ENCODE measurements at regions not wholly inside any gene's neighbourhood (a gene's known extent, or its start where the extent isn't known, plus 50 kb on each side); places are given as distances from the start of the nearest gene placed in this dataset.

GRCh38 chr1:110736900-110737605, 62.3 kb upstream of the KCNA3 start:
- peaks cover 15% of the 10 kb centered on the region for H3K4me1 Mint-ChIP-seq (ENCODE audit: low read depth, unreplicated experiment)
- no peaks in the 10 kb centered on the region for H3K9me3 Mint-ChIP-seq (ENCODE audit: unreplicated experiment)
- TF ChIP-seq, protein P1, sequence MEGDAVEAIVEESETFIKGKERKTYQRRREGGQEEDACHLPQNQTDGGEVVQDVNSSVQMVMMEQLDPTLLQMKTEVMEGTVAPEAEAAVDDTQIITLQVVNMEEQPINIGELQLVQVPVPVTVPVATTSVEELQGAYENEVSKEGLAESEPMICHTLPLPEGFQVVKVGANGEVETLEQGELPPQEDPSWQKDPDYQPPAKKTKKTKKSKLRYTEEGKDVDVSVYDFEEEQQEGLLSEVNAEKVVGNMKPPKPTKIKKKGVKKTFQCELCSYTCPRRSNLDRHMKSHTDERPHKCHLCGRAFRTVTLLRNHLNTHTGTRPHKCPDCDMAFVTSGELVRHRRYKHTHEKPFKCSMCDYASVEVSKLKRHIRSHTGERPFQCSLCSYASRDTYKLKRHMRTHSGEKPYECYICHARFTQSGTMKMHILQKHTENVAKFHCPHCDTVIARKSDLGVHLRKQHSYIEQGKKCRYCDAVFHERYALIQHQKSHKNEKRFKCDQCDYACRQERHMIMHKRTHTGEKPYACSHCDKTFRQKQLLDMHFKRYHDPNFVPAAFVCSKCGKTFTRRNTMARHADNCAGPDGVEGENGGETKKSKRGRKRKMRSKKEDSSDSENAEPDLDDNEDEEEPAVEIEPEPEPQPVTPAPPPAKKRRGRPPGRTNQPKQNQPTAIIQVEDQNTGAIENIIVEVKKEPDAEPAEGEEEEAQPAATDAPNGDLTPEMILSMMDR (IDR thresholded peaks at IDR 0.05; ENCODE audit: partially characterized antibody, unreplicated experiment), result no peak
- no peak for DNase-seq
- peaks cover 11% of the 10 kb centered on the region for H3K27me3 Mint-ChIP-seq (ENCODE audit: unreplicated experiment)
- H3K4me3 Mint-ChIP-seq (ENCODE audit: unreplicated experiment), result no peak overlapping the region
- no peak overlapping the region for H3K27ac Mint-ChIP-seq (ENCODE audit: unreplicated experiment)
- no peaks in the 10 kb centered on the region for H3K36me3 Mint-ChIP-seq (ENCODE audit: unreplicated experiment)

DNA sequence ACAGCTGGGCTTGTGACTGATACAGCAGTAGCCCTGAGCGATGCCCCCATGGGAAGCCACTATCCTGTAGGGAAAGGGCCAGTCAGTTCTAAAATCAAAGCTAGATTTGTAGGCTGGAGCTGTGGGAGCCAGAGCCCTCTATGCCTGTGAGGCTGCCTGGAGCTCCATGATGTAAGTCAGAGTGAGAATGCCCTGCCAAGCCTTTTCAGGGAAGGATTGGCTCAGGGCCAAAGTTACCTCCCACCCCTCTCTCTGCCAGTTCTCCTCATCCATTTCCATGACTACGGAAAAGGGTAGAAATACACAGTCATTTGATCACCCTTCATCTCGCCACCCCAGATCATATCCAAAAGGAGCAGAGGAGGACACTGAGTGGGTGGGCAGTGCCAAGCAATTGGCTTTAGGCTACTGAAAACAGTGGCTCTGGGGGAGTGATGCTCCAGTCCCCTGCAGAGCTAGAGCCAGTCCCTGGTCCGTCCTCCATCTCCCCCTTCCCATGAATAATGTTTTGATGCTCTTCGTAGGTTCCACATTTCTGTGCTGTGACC, 59.5 kb upstream of the KCNA3 start:
- TF ChIP-seq, protein P1 (IDR thresholded peaks at IDR 0.05; ENCODE audit: partially characterized antibody, unreplicated experiment), result no peak
- H3K4me3 Mint-ChIP-seq (ENCODE audit: unreplicated experiment), result no peak overlapping the region
- DNase-seq, result peak; percentile 35
- H3K27ac Mint-ChIP-seq (ENCODE audit: unreplicated experiment), result no peak overlapping the region
- H3K27me3 Mint-ChIP-seq (ENCODE audit: unreplicated experiment), result peaks cover 9% of the 10 kb centered on the region
- no peaks in the 10 kb centered on the region for H3K9me3 Mint-ChIP-seq (ENCODE audit: unreplicated experiment)
- peaks cover 25% of the 10 kb centered on the region for H3K4me1 Mint-ChIP-seq (ENCODE audit: low read depth, unreplicated experiment)
- no peaks in the 10 kb centered on the region for H3K36me3 Mint-ChIP-seq (ENCODE audit: unreplicated experiment)

GRCh38 chr1:110731529-110731928, 56.8 kb upstream of the KCNA3 start:
- Mint-ChIP-seq H3K4me3 (ENCODE audit: unreplicated experiment) (no peak overlapping the region), H3K4me1 (ENCODE audit: low read depth, unreplicated experiment) (peaks cover 26% of the 10 kb centered on the region), H3K36me3 (ENCODE audit: unreplicated experiment) (no peaks in the 10 kb centered on the region), H3K27me3 (ENCODE audit: unreplicated experiment) (peaks cover 7% of the 10 kb centered on the region), H3K9me3 (ENCODE audit: unreplicated experiment) (no peaks in the 10 kb centered on the region), H3K27ac (ENCODE audit: unreplicated experiment) (no peak overlapping the region)
- DNase-seq, result no peak
- TF ChIP-seq, protein P1 (IDR thresholded peaks at IDR 0.05; ENCODE audit: partially characterized antibody, unreplicated experiment), result no peak

- H3K36me3 Mint-ChIP-seq (ENCODE audit: unreplicated experiment), result no peaks in the 10 kb centered on the region
- H3K27ac Mint-ChIP-seq (ENCODE audit: unreplicated experiment), result no peak overlapping the region
- no peak for DNase-seq
- H3K9me3 Mint-ChIP-seq (ENCODE audit: unreplicated experiment), result no peaks in the 10 kb centered on the region
- TF ChIP-seq, protein P1 (IDR thresholded peaks at IDR 0.05; ENCODE audit: partially characterized antibody, unreplicated experiment), result no peak
- H3K27me3 Mint-ChIP-seq (ENCODE audit: unreplicated experiment), result no peaks in the 10 kb centered on the region
- H3K4me3 Mint-ChIP-seq (ENCODE audit: unreplicated experiment), result no peak overlapping the region
- H3K4me1 Mint-ChIP-seq (ENCODE audit: low read depth, unreplicated experiment), result peaks cover 16% of the 10 kb centered on the region
Observed at GRCh38 chr1:110728388-110729001, 53.8 kb upstream of the KCNA3 start.

DNA sequence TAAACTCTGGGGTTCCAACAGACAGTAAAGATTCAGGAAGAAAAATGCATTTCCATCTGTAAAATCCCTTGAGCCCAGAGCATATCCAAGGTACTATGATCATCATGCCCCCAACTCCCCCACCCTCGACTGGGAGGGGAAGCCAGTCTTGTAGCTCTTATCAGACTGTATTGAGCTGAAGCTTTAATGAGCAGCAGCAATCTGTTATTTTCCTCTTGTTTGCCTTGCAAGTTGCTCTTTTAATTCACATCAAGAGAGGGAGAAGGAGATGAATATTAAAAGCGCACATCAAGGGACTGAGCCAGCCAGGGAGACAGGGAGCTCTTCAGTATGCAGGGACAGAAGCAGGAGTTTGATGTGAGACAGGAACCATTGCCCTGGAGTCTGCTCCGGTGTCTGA, 52.5 kb upstream of the KCNA3 start:
- H3K4me3 Mint-ChIP-seq (ENCODE audit: unreplicated experiment), result no peak overlapping the region
- DNase-seq, result no peak
- no peaks in the 10 kb centered on the region for H3K9me3 Mint-ChIP-seq (ENCODE audit: unreplicated experiment)
- no peak overlapping the region for H3K27ac Mint-ChIP-seq (ENCODE audit: unreplicated experiment)
- H3K4me1 Mint-ChIP-seq (ENCODE audit: low read depth, unreplicated experiment), result peaks cover 16% of the 10 kb centered on the region
- no peaks in the 10 kb centered on the region for H3K36me3 Mint-ChIP-seq (ENCODE audit: unreplicated experiment)
- no peaks in the 10 kb centered on the region for H3K27me3 Mint-ChIP-seq (ENCODE audit: unreplicated experiment)
- TF ChIP-seq, protein P1 (IDR thresholded peaks at IDR 0.05; ENCODE audit: partially characterized antibody, unreplicated experiment), result no peak
